ENCODE measurements at regions not wholly inside any gene's neighbourhood (a gene's known extent, or its start where the extent isn't known, plus 50 kb on each side); places are given as distances from the start of the nearest gene placed in this dataset.

- H3K4me3 ChIP-seq (replicated peaks; ENCODE audit: insufficient read depth, low read length) = no peak overlapping the region
- TF ChIP-seq CTCF (IDR thresholded peaks at IDR 0.05; ENCODE audit: insufficient read depth, low read length) = no peak
- no peak for TF ChIP-seq SPI1 (IDR thresholded peaks at IDR 0.05; ENCODE audit: borderline replicate concordance, low read depth)
- TF ChIP-seq GABPA (IDR thresholded peaks at IDR 0.05; ENCODE audit: low read depth) = no peak
- no peak for TF ChIP-seq POLR2AphosphoS5 (IDR thresholded peaks at IDR 0.05; ENCODE audit: low read depth)
- no peak for TF ChIP-seq REST (IDR thresholded peaks at IDR 0.05; ENCODE audit: insufficient replicate concordance, low read depth)
- DNase-seq (ENCODE audit: low read depth in 1 of 2, low spot score in 1 of 2) = no peak
- no peak overlapping the region for H3K27ac ChIP-seq (replicated peaks)
- no peaks in the 10 kb centered on the region for H3K27me3 ChIP-seq (ENCODE audit: insufficient read depth, poor library complexity, severe bottlenecking)
Observed at GRCh38 chr9:118533850-118534249, 829.6 kb downstream of the TLR4 start.

- Histone ChIP-seq H3K4me3 (replicated peaks; ENCODE audit: insufficient read depth, low read length) (no peak overlapping the region), H3K27me3 (ENCODE audit: insufficient read depth, poor library complexity, severe bottlenecking) (no peaks in the 10 kb centered on the region), H3K27ac (replicated peaks) (no peak overlapping the region)
- no peak for DNase-seq (ENCODE audit: low read depth in 1 of 2, low spot score in 1 of 2)
- TF ChIP-seq POLR2AphosphoS5 (IDR thresholded peaks at IDR 0.05; ENCODE audit: low read depth) (no peak), REST (IDR thresholded peaks at IDR 0.05; ENCODE audit: insufficient replicate concordance, low read depth) (no peak), SPI1 (IDR thresholded peaks at IDR 0.05; ENCODE audit: borderline replicate concordance, low read depth) (no peak), CTCF (IDR thresholded peaks at IDR 0.05; ENCODE audit: insufficient read depth, low read length) (no peak), GABPA (IDR thresholded peaks at IDR 0.05; ENCODE audit: low read depth) (no peak)
Observed at GRCh38 chr9:118536153-118536552, 832.0 kb downstream of the TLR4 start.

GRCh38 chr9:118538959-118539358, 830.3 kb downstream of the BRINP1 start:
- DNase-seq (ENCODE audit: low read depth in 1 of 2, low spot score in 1 of 2) = no peak
- H3K4me3 ChIP-seq (replicated peaks; ENCODE audit: insufficient read depth, low read length) = no peak overlapping the region
- H3K27ac ChIP-seq (replicated peaks) = no peak overlapping the region
- TF ChIP-seq GABPA (IDR thresholded peaks at IDR 0.05; ENCODE audit: low read depth) (no peak), SPI1 (IDR thresholded peaks at IDR 0.05; ENCODE audit: borderline replicate concordance, low read depth) (no peak), REST (IDR thresholded peaks at IDR 0.05; ENCODE audit: insufficient replicate concordance, low read depth) (no peak), POLR2AphosphoS5 (IDR thresholded peaks at IDR 0.05; ENCODE audit: low read depth) (no peak), CTCF (IDR thresholded peaks at IDR 0.05; ENCODE audit: insufficient read depth, low read length) (no peak)
- H3K27me3 ChIP-seq (ENCODE audit: insufficient read depth, poor library complexity, severe bottlenecking) = no peaks in the 10 kb centered on the region

Data from HL-60 (cell line).